Adrenal gland (tissue), 5 donors: ENCODE measurements at regions not wholly inside any gene's neighbourhood (a gene's known extent, or its start where the extent isn't known, plus 50 kb on each side); places are given as distances from the start of the nearest gene placed in this dataset.

ENCODE experiments used
- POLR2A ChIP-seq, 2 donors: fragments of 450-650 bp; IDR thresholded peaks; one replicate each; pipeline ENCODE4 v1.6.1; 2017; ENCODE audit warnings: antibody characterized with exemption in 2 of 2, mild to moderate bottlenecking in 2 of 2, moderate library complexity in 1 of 2
- TF ChIP-seq, protein P1 (sequence below), 6 experiments: fragments of 450-650 bp in 4 of 6; fragments of 200-600 bp in 2 of 6; sonication (generic) in 1 of 6; IDR thresholded peaks; 1 replicate in 5 of 6; 2 replicates in 1 of 6; pipeline versions ENCODE4 v1.5.1 to v1.8.0; 2016 to 2021; ENCODE audit warnings: antibody characterized with exemption in 6 of 6, mild to moderate bottlenecking in 2 of 6, moderate library complexity in 1 of 6
- donor health status: DM: no; HTN: no; CAD: no.

GRCh38 chr1:96660503-96660902 lies 61.1 kb upstream of the PTBP2 start:
- TF ChIP-seq, protein P1, sequence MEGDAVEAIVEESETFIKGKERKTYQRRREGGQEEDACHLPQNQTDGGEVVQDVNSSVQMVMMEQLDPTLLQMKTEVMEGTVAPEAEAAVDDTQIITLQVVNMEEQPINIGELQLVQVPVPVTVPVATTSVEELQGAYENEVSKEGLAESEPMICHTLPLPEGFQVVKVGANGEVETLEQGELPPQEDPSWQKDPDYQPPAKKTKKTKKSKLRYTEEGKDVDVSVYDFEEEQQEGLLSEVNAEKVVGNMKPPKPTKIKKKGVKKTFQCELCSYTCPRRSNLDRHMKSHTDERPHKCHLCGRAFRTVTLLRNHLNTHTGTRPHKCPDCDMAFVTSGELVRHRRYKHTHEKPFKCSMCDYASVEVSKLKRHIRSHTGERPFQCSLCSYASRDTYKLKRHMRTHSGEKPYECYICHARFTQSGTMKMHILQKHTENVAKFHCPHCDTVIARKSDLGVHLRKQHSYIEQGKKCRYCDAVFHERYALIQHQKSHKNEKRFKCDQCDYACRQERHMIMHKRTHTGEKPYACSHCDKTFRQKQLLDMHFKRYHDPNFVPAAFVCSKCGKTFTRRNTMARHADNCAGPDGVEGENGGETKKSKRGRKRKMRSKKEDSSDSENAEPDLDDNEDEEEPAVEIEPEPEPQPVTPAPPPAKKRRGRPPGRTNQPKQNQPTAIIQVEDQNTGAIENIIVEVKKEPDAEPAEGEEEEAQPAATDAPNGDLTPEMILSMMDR (IDR thresholded peaks at IDR 0.05), result no peak
- TF ChIP-seq POLR2A (IDR thresholded peaks at IDR 0.05), result no peak
